ENCODE measurements at regions not wholly inside any gene's neighbourhood (a gene's known extent, or its start where the extent isn't known, plus 50 kb on each side); places are given as distances from the start of the nearest gene placed in this dataset.

- TF ChIP-seq POLR2AphosphoS5 (IDR thresholded peaks at IDR 0.05; ENCODE audit: low read depth, low read length), result no peak
- TF ChIP-seq FOXP2 (optimal IDR thresholded peaks at IDR 0.05; ENCODE audit: borderline replicate concordance, extremely low read depth, extremely low read length, insufficient read depth), result no peak
- TF ChIP-seq SIN3A (IDR thresholded peaks at IDR 0.05; ENCODE audit: borderline replicate concordance, insufficient read depth, low read length), result no peak
- TF ChIP-seq, protein P1, sequence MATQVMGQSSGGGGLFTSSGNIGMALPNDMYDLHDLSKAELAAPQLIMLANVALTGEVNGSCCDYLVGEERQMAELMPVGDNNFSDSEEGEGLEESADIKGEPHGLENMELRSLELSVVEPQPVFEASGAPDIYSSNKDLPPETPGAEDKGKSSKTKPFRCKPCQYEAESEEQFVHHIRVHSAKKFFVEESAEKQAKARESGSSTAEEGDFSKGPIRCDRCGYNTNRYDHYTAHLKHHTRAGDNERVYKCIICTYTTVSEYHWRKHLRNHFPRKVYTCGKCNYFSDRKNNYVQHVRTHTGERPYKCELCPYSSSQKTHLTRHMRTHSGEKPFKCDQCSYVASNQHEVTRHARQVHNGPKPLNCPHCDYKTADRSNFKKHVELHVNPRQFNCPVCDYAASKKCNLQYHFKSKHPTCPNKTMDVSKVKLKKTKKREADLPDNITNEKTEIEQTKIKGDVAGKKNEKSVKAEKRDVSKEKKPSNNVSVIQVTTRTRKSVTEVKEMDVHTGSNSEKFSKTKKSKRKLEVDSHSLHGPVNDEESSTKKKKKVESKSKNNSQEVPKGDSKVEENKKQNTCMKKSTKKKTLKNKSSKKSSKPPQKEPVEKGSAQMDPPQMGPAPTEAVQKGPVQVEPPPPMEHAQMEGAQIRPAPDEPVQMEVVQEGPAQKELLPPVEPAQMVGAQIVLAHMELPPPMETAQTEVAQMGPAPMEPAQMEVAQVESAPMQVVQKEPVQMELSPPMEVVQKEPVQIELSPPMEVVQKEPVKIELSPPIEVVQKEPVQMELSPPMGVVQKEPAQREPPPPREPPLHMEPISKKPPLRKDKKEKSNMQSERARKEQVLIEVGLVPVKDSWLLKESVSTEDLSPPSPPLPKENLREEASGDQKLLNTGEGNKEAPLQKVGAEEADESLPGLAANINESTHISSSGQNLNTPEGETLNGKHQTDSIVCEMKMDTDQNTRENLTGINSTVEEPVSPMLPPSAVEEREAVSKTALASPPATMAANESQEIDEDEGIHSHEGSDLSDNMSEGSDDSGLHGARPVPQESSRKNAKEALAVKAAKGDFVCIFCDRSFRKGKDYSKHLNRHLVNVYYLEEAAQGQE (IDR thresholded peaks at IDR 0.05; ENCODE audit: insufficient read depth in 1 of 2, low read depth in 2 of 2, low read length in 2 of 2), result no peak
- no peak for TF ChIP-seq TAF1 (IDR thresholded peaks at IDR 0.05; ENCODE audit: borderline replicate concordance, insufficient read depth, low read length)
These were observed 202.9 kb upstream of the SERP2 start for GRCh38 chr13:44170731-44171130.

- TF ChIP-seq POLR2AphosphoS5 (IDR thresholded peaks at IDR 0.05; ENCODE audit: low read depth, low read length) (no peak), TAF1 (IDR thresholded peaks at IDR 0.05; ENCODE audit: borderline replicate concordance, insufficient read depth, low read length) (no peak), SIN3A (IDR thresholded peaks at IDR 0.05; ENCODE audit: borderline replicate concordance, insufficient read depth, low read length) (no peak), FOXP2 (optimal IDR thresholded peaks at IDR 0.05; ENCODE audit: borderline replicate concordance, extremely low read depth, extremely low read length, insufficient read depth) (no peak)
- TF ChIP-seq, protein P1 (IDR thresholded peaks at IDR 0.05; ENCODE audit: insufficient read depth in 1 of 2, low read depth in 2 of 2, low read length in 2 of 2), result no peak
These were observed 202.5 kb upstream of the SERP2 start for GRCh38 chr13:44171156-44171555.

DNA sequence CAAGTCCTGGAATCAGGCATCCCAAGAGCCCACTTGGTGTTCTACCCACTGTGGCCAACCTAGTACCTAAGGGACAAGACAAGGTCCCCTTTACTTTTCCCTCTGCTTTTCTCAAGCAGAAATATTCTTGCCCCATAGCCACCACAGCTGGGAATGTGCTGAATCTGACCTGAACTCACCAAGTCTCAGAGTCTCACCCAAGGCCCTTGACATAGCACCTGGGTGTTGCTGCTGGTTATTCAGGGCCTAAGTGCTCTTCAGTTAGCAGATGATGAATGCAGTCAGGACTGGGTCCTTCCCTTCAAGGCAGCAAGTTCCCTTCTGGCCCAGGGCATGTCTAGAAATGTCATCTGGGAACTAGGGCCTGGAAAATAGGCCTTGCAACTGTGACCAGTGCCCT, 201.8 kb upstream of the SERP2 start:
- TF ChIP-seq FOXP2 (optimal IDR thresholded peaks at IDR 0.05; ENCODE audit: borderline replicate concordance, extremely low read depth, extremely low read length, insufficient read depth), result no peak
- TF ChIP-seq SIN3A (IDR thresholded peaks at IDR 0.05; ENCODE audit: borderline replicate concordance, insufficient read depth, low read length), result no peak
- TF ChIP-seq, protein P1 (IDR thresholded peaks at IDR 0.05; ENCODE audit: insufficient read depth in 1 of 2, low read depth in 2 of 2, low read length in 2 of 2), result no peak
- TF ChIP-seq TAF1 (IDR thresholded peaks at IDR 0.05; ENCODE audit: borderline replicate concordance, insufficient read depth, low read length), result no peak
- no peak for TF ChIP-seq POLR2AphosphoS5 (IDR thresholded peaks at IDR 0.05; ENCODE audit: low read depth, low read length)

- TF ChIP-seq TAF1 (IDR thresholded peaks at IDR 0.05; ENCODE audit: borderline replicate concordance, insufficient read depth, low read length) (no peak), FOXP2 (optimal IDR thresholded peaks at IDR 0.05; ENCODE audit: borderline replicate concordance, extremely low read depth, extremely low read length, insufficient read depth) (no peak), POLR2AphosphoS5 (IDR thresholded peaks at IDR 0.05; ENCODE audit: low read depth, low read length) (no peak), SIN3A (IDR thresholded peaks at IDR 0.05; ENCODE audit: borderline replicate concordance, insufficient read depth, low read length) (no peak)
- TF ChIP-seq, protein P1 (IDR thresholded peaks at IDR 0.05; ENCODE audit: insufficient read depth in 1 of 2, low read depth in 2 of 2, low read length in 2 of 2), result no peak
These were observed 201.3 kb upstream of the SERP2 start for GRCh38 chr13:44172281-44172810.

All from PFSK-1 (cell line).